H9 (cell line): ENCODE measurements at regions not wholly inside any gene's neighbourhood (a gene's known extent, or its start where the extent isn't known, plus 50 kb on each side); places are given as distances from the start of the nearest gene placed in this dataset.

Experiments used
- DNase-seq: peaks from one replicate; pipeline ENCODE4 v3.0.0-alpha.2; 2017
- H2AFZ ChIP-seq: one replicate; pipeline ENCODE4 v1.6.1; 2013; ENCODE audit warnings: mild to moderate bottlenecking, low read length, control low read depth, moderate library complexity
- H2AK5ac ChIP-seq: 2 replicates; pipeline ENCODE4 v1.6.1; 2013; ENCODE audit warnings: low read length, control low read depth, mixed read lengths; ENCODE audit not compliant: insufficient read length
- H2BK120ac ChIP-seq: one replicate; pipeline ENCODE4 v1.6.1; 2013; ENCODE audit warnings: low read depth, mild to moderate bottlenecking, low read length, control low read depth, inconsistent platforms; ENCODE audit not compliant: poor library complexity, severe bottlenecking
- H2BK12ac ChIP-seq: 2 replicates; pipeline ENCODE4 v1.6.1; 2013; ENCODE audit warnings: low read length, control low read depth, mixed read lengths, low read depth; ENCODE audit not compliant: insufficient read length
- H2BK15ac ChIP-seq: 2 replicates; pipeline ENCODE4 v1.6.1; 2013; ENCODE audit warnings: low read depth, low read length, control low read depth
- H2BK20ac ChIP-seq: one replicate; pipeline ENCODE4 v1.6.1; 2013; ENCODE audit warnings: low read depth, mild to moderate bottlenecking, low read length, control low read depth, inconsistent platforms; ENCODE audit not compliant: poor library complexity, severe bottlenecking
- H2BK5ac ChIP-seq: 2 replicates; pipeline ENCODE4 v1.6.1; 2013; ENCODE audit warnings: low read length, control low read depth, mixed read lengths; ENCODE audit not compliant: insufficient read length
- H3K14ac ChIP-seq: 2 replicates; pipeline ENCODE4 v1.6.1; 2013; ENCODE audit warnings: low read length, control low read depth; ENCODE audit not compliant: insufficient read depth
- H3K18ac ChIP-seq: 2 replicates; pipeline ENCODE4 v1.6.1; 2013; ENCODE audit warnings: low read depth, mild to moderate bottlenecking, mixed read lengths, low read length, control low read depth; ENCODE audit not compliant: insufficient read length
- H3K23ac ChIP-seq: 2 replicates; pipeline ENCODE4 v1.6.1; 2013; ENCODE audit warnings: low read length, control low read depth, mixed read lengths, low read depth; ENCODE audit not compliant: insufficient read length
- H3K23me2 ChIP-seq: 2 replicates; pipeline ENCODE4 v1.6.1; 2013; ENCODE audit warnings: low read depth, mild to moderate bottlenecking, mixed read lengths, low read length, control low read depth; ENCODE audit not compliant: insufficient read length, poor library complexity, severe bottlenecking
- H3K27ac ChIP-seq: 2 replicates; pipeline ENCODE4 v1.5.1; 2013; ENCODE audit warnings: low read length, control low read depth, mixed read lengths, low read depth; ENCODE audit not compliant: insufficient read length
- H3K27me3 ChIP-seq: 2 replicates; pipeline ENCODE4 v1.6.1; 2013; ENCODE audit warnings: low read length, control low read depth, inconsistent platforms; ENCODE audit not compliant: insufficient read depth
- H3K4ac ChIP-seq: 2 replicates; pipeline ENCODE4 v1.6.1; 2013; ENCODE audit warnings: low read depth, mild to moderate bottlenecking, control low read depth, inconsistent platforms, low read length, moderate library complexity
- H3K4me1 ChIP-seq: 2 replicates; pipeline ENCODE4 v1.6.1; 2013; ENCODE audit warnings: low read length, control low read depth, inconsistent platforms; ENCODE audit not compliant: insufficient read depth
- H3K4me2 ChIP-seq: 2 replicates; pipeline ENCODE4 v1.6.1; 2013; ENCODE audit warnings: low read length, control low read depth, mixed read lengths; ENCODE audit not compliant: insufficient read length, insufficient read depth
- H3K56ac ChIP-seq: 2 replicates; pipeline ENCODE4 v1.6.1; 2013; ENCODE audit warnings: low read depth, mild to moderate bottlenecking, mixed read lengths, low read length, control low read depth; ENCODE audit not compliant: insufficient read length
- H3K79me1 ChIP-seq: 2 replicates; pipeline ENCODE4 v1.6.1; 2013; ENCODE audit warnings: low read depth, mild to moderate bottlenecking, moderate library complexity, low read length, control low read depth, inconsistent platforms; ENCODE audit not compliant: insufficient read depth, poor library complexity, severe bottlenecking
- H3K79me2 ChIP-seq: 2 replicates; pipeline ENCODE4 v1.6.1; 2013; ENCODE audit warnings: low read length, control low read depth, inconsistent platforms; ENCODE audit not compliant: insufficient read depth
- H3K9ac ChIP-seq: 2 replicates; pipeline ENCODE4 v1.6.1; 2013; ENCODE audit warnings: low read length, control low read depth, mixed read lengths; ENCODE audit not compliant: insufficient read length; ENCODE audit errors: extremely low read depth
- H3K9me3 ChIP-seq: one replicate; pipeline ENCODE4 v1.6.1; 2013; ENCODE audit warnings: low read depth, low read length, inconsistent platforms; ENCODE audit not compliant: control insufficient read depth
- H3T11ph ChIP-seq: one replicate; pipeline ENCODE4 v1.6.1; 2013; ENCODE audit warnings: mild to moderate bottlenecking, low read length, control low read depth, inconsistent platforms
- H4K20me1 ChIP-seq: one replicate; pipeline ENCODE4 v1.6.1; 2013; ENCODE audit not compliant: control insufficient read depth, insufficient read length, insufficient read depth
- H4K5ac ChIP-seq: 2 replicates; pipeline ENCODE4 v1.6.1; 2013; ENCODE audit warnings: low read depth, mild to moderate bottlenecking, mixed read lengths, low read length, control low read depth; ENCODE audit not compliant: insufficient read length
- H4K8ac ChIP-seq: replicated peaks from 2 replicates; pipeline ENCODE4 v1.6.1; 2013; ENCODE audit warnings: low read length, control low read depth, mixed read lengths, low read depth; ENCODE audit not compliant: insufficient read length
- H4K91ac ChIP-seq: 2 replicates; pipeline ENCODE4 v1.6.1; 2013; ENCODE audit warnings: low read depth, mild to moderate bottlenecking, moderate library complexity, mixed read lengths, low read length, control low read depth; ENCODE audit not compliant: insufficient read length
- H3K27ac Mint-ChIP-seq, 3 experiments: 2 replicates in 2 of 3; 3 replicates in 1 of 3; pipeline ENCODE4 v1.8.0; 2020 to 2021; ENCODE audit warnings: mixed read lengths in 3 of 3, mild to moderate bottlenecking in 1 of 3, moderate library complexity in 1 of 3
- H3K27me3 Mint-ChIP-seq: 2 replicates; pipeline ENCODE4 v1.8.0; 2021; ENCODE audit warnings: low read depth, mild to moderate bottlenecking, moderate library complexity, mixed read lengths
- H3K36me3 Mint-ChIP-seq, 3 experiments: 2 replicates in 2 of 3; 3 replicates in 1 of 3; pipeline ENCODE4 v1.8.0; 2020 to 2021; ENCODE audit warnings: low read depth in 3 of 3, mixed read lengths in 3 of 3; ENCODE audit not compliant: insufficient read depth in 1 of 3
- H3K4me1 Mint-ChIP-seq, 2 experiments: 2 replicates each; pipeline ENCODE4 v1.8.0; 2020; ENCODE audit warnings: mixed read lengths in 2 of 2
- H3K4me3 Mint-ChIP-seq, 2 experiments: 2 replicates in 1 of 2; 3 replicates in 1 of 2; pipeline ENCODE4 v1.8.0; 2020 to 2021; ENCODE audit warnings: mild to moderate bottlenecking in 2 of 2, mixed read lengths in 2 of 2, moderate library complexity in 1 of 2
- H3K9me3 Mint-ChIP-seq, 2 experiments: 2 replicates in 1 of 2; 3 replicates in 1 of 2; pipeline ENCODE4 v1.8.0; 2020; ENCODE audit warnings: mild to moderate bottlenecking in 2 of 2, mixed read lengths in 2 of 2, moderate library complexity in 1 of 2
- WGBS: extraction: QIAGEN DNeasy Blood & Tissue Kit; methylation state at CpG from one replicate; pipeline ENCODE4 v1.1.7; 2013; ENCODE audit warnings: missing lambda C conversion rate, low lambda C conversion rate, mixed read lengths; ENCODE audit not compliant: insufficient read length; ENCODE audit errors: extremely low coverage; 5-methylcytosine and 5-hydroxymethylcytosine counted together
- TF ChIP-seq, protein P1 (sequence below): fragments of 200-600 bp; sonication (generic); conservative IDR thresholded peaks from 3 replicates; pipeline ENCODE4 v1.8.0; 2021; ENCODE audit warnings: antibody characterized with exemption, mild to moderate bottlenecking

DNA sequence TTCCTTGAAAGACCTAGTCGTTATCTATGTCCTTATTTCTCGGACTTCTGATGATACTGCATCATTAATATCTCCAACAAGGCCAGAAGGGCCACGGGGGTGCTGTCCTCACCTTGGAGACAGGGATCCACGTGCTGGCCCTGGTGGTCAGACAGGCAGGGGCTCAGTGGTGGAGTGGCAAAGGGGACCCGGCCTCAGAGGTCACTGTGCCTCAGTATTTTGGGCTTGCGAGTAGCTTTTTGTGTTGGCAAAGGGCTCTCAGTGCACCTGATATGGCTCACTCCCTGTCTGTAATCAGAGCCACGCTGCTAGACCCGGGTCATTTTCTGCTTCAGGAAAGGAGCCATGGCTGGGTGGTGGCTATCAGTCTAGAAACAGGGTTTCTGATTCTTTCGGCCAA lies 135.1 kb downstream of the GADD45G start:
- no peaks in the 10 kb centered on the region for H3K79me2 ChIP-seq
- no peak for DNase-seq
- no peak overlapping the region for H2BK12ac ChIP-seq
- no peak overlapping the region for H3K56ac ChIP-seq
- no peak overlapping the region for H2BK20ac ChIP-seq
- no peak overlapping the region for H3K27ac ChIP-seq
- no peak overlapping the region for H4K5ac ChIP-seq
- no peak overlapping the region for H4K91ac ChIP-seq
- no peak overlapping the region for H2BK5ac ChIP-seq
- H3K4me2 ChIP-seq, result no peak overlapping the region
- H4K20me1 ChIP-seq, result no peaks in the 10 kb centered on the region
- Mint-ChIP-seq H3K4me3 (no peak overlapping the region), H3K27ac (no peak overlapping the region), H3K4me1 (peaks cover 30 to 41% of the 10 kb centered on the region in 2 experiments), H3K9me3 (no peaks in the 10 kb centered on the region), H3K36me3 (no peaks in the 10 kb centered on the region), H3K27me3 (peaks cover 13% of the 10 kb centered on the region)
- no CpG with 5 or more reads among the region's 9 CpGs for WGBS
- no peak overlapping the region for H3K4ac ChIP-seq
- H2AFZ ChIP-seq, result no peak overlapping the region
- H3K18ac ChIP-seq, result no peak overlapping the region
- H2BK15ac ChIP-seq, result no peak overlapping the region
- H2AK5ac ChIP-seq, result no peak overlapping the region
- no peak overlapping the region for H3K9ac ChIP-seq
- no peaks in the 10 kb centered on the region for H3K27me3 ChIP-seq
- H3K4me1 ChIP-seq, result no peaks in the 10 kb centered on the region; the same call in none of the 2 replicates
- no peak overlapping the region for H2BK120ac ChIP-seq
- no peaks in the 10 kb centered on the region for H3K23me2 ChIP-seq
- no peak overlapping the region for H3K23ac ChIP-seq
- H4K8ac ChIP-seq, result no peak overlapping the region
- H3K79me1 ChIP-seq, result no peaks in the 10 kb centered on the region
- H3K9me3 ChIP-seq, result no peaks in the 10 kb centered on the region
- TF ChIP-seq, protein P1, sequence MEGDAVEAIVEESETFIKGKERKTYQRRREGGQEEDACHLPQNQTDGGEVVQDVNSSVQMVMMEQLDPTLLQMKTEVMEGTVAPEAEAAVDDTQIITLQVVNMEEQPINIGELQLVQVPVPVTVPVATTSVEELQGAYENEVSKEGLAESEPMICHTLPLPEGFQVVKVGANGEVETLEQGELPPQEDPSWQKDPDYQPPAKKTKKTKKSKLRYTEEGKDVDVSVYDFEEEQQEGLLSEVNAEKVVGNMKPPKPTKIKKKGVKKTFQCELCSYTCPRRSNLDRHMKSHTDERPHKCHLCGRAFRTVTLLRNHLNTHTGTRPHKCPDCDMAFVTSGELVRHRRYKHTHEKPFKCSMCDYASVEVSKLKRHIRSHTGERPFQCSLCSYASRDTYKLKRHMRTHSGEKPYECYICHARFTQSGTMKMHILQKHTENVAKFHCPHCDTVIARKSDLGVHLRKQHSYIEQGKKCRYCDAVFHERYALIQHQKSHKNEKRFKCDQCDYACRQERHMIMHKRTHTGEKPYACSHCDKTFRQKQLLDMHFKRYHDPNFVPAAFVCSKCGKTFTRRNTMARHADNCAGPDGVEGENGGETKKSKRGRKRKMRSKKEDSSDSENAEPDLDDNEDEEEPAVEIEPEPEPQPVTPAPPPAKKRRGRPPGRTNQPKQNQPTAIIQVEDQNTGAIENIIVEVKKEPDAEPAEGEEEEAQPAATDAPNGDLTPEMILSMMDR, result no peak
- no peak overlapping the region for H3T11ph ChIP-seq
- no peak overlapping the region; the same call in 1 of the 2 replicates for H3K14ac ChIP-seq
